ENCODE measurements at regions not wholly inside any gene's neighbourhood (a gene's known extent, or its start where the extent isn't known, plus 50 kb on each side); places are given as distances from the start of the nearest gene placed in this dataset.

DNA sequence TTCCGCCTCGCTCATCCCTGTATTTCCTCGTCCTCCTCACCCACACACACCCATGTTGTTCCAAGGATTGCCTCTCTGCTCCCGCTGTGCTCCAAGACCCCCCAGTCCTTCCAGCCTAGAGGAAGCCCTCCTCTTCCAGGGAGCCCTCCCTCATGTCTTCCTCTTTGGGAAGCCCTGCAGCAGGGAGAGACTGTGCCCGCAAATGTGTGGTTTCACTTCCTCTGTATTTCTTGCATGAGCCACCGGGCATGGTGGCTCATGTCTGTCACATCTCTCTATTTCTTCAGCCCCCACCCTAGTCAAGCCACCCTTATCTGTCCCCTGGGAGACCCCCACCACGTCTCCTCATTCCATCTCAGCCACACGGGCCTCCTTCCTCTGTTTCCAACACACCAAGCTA lies 57.5 kb upstream of the PAX7 start:
- CTCF ChIA-PET, result interaction anchor here (0.5 to 3.3 kb wide), 4 partner anchors 9 to 650 kb away, joined by 3 to 16 read pairs (median 4); no protein-coding TSS in a partner anchor
- TF ChIP-seq ZNF174 (tag by site-specific recombination; IDR thresholded peaks at IDR 0.05) (no peak), ZNF148 (tag by site-specific recombination; IDR thresholded peaks at IDR 0.05; ENCODE audit: borderline replicate concordance) (no peak), ZNF548 (tag by site-specific recombination; IDR thresholded peaks at IDR 0.05) (no peak), ZBTB21 (tag by site-specific recombination; IDR thresholded peaks at IDR 0.05) (no peak), MYNN (tag by site-specific recombination; IDR thresholded peaks at IDR 0.05; ENCODE audit: borderline replicate concordance) (no peak)
- POLR2A ChIA-PET, result no interaction called here

DNA sequence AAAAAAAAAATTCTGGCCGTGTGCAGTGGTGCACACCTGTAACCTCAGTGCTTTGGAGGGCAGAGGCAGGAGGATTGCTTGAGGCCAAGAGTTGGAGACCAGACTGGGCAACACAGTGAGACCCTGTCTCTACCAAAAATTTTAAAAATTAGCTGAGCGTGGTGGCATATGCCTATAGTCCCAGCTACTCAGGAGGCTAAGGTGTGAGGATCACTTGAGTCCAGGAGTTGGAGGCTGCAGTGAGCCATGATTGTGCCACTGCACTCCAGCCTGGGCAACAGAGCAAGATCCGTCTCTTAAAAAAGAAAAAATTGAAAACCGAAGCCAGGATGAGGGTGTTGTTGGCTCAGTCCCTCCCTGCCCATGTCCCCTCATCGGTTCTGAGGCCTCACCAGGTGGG lies 55.9 kb upstream of the PAX7 start:
- TF ChIP-seq ZNF121 (tag by site-specific recombination; IDR thresholded peaks at IDR 0.05), result peak; percentile 85
- TF ChIP-seq, protein P1, sequence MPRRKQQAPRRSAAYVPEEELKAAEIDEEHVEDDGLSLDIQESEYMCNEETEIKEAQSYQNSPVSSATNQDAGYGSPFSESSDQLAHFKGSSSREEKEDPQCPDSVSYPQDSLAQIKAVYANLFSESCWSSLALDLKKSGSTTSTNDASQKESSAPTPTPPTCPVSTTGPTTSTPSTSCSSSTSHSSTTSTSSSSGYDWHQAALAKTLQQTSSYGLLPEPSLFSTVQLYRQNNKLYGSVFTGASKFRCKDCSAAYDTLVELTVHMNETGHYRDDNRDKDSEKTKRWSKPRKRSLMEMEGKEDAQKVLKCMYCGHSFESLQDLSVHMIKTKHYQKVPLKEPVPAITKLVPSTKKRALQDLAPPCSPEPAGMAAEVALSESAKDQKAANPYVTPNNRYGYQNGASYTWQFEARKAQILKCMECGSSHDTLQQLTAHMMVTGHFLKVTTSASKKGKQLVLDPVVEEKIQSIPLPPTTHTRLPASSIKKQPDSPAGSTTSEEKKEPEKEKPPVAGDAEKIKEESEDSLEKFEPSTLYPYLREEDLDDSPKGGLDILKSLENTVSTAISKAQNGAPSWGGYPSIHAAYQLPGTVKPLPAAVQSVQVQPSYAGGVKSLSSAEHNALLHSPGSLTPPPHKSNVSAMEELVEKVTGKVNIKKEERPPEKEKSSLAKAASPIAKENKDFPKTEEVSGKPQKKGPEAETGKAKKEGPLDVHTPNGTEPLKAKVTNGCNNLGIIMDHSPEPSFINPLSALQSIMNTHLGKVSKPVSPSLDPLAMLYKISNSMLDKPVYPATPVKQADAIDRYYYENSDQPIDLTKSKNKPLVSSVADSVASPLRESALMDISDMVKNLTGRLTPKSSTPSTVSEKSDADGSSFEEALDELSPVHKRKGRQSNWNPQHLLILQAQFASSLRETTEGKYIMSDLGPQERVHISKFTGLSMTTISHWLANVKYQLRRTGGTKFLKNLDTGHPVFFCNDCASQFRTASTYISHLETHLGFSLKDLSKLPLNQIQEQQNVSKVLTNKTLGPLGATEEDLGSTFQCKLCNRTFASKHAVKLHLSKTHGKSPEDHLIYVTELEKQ (tag by site-specific recombination; IDR thresholded peaks at IDR 0.05; ENCODE audit: borderline replicate concordance), result no peak
- POLR2A ChIA-PET, result interaction anchor here (0.7 kb wide), 1 partner anchor 225 kb away, joined by 3 read pairs; no protein-coding TSS in a partner anchor
- Histone ChIP-seq H3K27ac (ENCODE audit: extremely low read depth, low read depth, low read length) (no peak overlapping the region), H3K4me1 (ENCODE audit: control insufficient read depth, insufficient read depth, low read length) (no peaks in the 10 kb centered on the region), H3K9me3 (ENCODE audit: control insufficient read depth, insufficient read depth, low read depth, low read length) (no peaks in the 10 kb centered on the region), H3K4me3 (ENCODE audit: low read depth, low read length) (no peak overlapping the region), H3K36me3 (ENCODE audit: control insufficient read depth in 2 of 2, insufficient read depth in 1 of 2, low read length in 2 of 2) (no peaks in the 10 kb centered on the region)
- CTCF ChIA-PET, result interaction anchor here (0.6 to 4.3 kb wide), 27 partner anchors 9 to 913 kb away, joined by 3 to 28 read pairs (median 5); no protein-coding TSS in a partner anchor

More for the DNA sequence above, 57.5 kb upstream of the PAX7 start:
- no peaks in the 10 kb centered on the region for H3K36me3 ChIP-seq (ENCODE audit: control insufficient read depth in 2 of 2, insufficient read depth in 1 of 2, low read length in 2 of 2)
- no peak overlapping the region for H3K27ac ChIP-seq (ENCODE audit: extremely low read depth, low read depth, low read length)
- H3K4me3 ChIP-seq (ENCODE audit: low read depth, low read length), result no peak overlapping the region
- no peaks in the 10 kb centered on the region for H3K9me3 ChIP-seq (ENCODE audit: control insufficient read depth, insufficient read depth, low read depth, low read length)
- no peaks in the 10 kb centered on the region for H3K4me1 ChIP-seq (ENCODE audit: control insufficient read depth, insufficient read depth, low read length)

DNA sequence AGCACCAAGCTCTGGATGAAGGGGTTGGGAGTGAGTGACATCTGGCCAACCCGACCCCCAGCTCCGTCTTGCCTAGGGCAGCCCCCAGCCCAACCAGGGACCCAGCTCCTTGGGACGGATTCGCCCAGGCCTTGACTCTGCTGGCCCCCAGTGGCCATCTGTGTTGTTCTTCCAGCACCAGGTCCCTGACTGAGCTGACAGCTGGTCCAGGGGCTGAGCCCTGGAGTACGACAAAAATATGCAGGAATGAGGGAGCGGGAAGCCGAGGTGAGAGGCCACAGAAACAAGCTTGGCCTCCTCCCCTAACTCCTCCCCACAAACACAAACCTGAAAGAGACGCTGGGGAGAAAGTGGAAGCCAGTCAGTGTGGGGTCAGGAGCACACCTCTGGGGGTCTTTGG lies 55.0 kb upstream of the PAX7 start:
- H3K36me3 ChIP-seq (ENCODE audit: control insufficient read depth in 2 of 2, insufficient read depth in 1 of 2, low read length in 2 of 2), result no peaks in the 10 kb centered on the region
- TF ChIP-seq, protein P2, sequence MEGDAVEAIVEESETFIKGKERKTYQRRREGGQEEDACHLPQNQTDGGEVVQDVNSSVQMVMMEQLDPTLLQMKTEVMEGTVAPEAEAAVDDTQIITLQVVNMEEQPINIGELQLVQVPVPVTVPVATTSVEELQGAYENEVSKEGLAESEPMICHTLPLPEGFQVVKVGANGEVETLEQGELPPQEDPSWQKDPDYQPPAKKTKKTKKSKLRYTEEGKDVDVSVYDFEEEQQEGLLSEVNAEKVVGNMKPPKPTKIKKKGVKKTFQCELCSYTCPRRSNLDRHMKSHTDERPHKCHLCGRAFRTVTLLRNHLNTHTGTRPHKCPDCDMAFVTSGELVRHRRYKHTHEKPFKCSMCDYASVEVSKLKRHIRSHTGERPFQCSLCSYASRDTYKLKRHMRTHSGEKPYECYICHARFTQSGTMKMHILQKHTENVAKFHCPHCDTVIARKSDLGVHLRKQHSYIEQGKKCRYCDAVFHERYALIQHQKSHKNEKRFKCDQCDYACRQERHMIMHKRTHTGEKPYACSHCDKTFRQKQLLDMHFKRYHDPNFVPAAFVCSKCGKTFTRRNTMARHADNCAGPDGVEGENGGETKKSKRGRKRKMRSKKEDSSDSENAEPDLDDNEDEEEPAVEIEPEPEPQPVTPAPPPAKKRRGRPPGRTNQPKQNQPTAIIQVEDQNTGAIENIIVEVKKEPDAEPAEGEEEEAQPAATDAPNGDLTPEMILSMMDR (tag by site-specific recombination; IDR thresholded peaks at IDR 0.05), result peak; percentile 68
- no peak for TF ChIP-seq ZNF585B (tag by site-specific recombination; IDR thresholded peaks at IDR 0.05)
- peak; percentile 92 for TF ChIP-seq ZBTB48 (tag by site-specific recombination; IDR thresholded peaks at IDR 0.05)
- peak; percentile 43 for TF ChIP-seq ZNF654 (tag by site-specific recombination; IDR thresholded peaks at IDR 0.05; ENCODE audit: low read depth)
- no peak overlapping the region for H3K4me3 ChIP-seq (ENCODE audit: low read depth, low read length)
- H3K27ac ChIP-seq (ENCODE audit: extremely low read depth, low read depth, low read length), result no peak overlapping the region
- POLR2A ChIA-PET, result interaction anchor here (0.5 to 0.6 kb wide), 2 partner anchors 37 to 231 kb away, joined by 3 to 6 read pairs; no protein-coding TSS in a partner anchor
- H3K4me1 ChIP-seq (ENCODE audit: control insufficient read depth, insufficient read depth, low read length), result no peaks in the 10 kb centered on the region
- CTCF ChIA-PET, result interaction anchor here (0.6 to 4.3 kb wide), 49 partner anchors 8 to 1081 kb away, joined by 3 to 28 read pairs (median 4); no protein-coding TSS in a partner anchor
- no peaks in the 10 kb centered on the region for H3K9me3 ChIP-seq (ENCODE audit: control insufficient read depth, insufficient read depth, low read depth, low read length)
